Suprapubic skin (tissue), 4 donors: ENCODE measurements at regions not wholly inside any gene's neighbourhood (a gene's known extent, or its start where the extent isn't known, plus 50 kb on each side); places are given as distances from the start of the nearest gene placed in this dataset.

ENCODE experiments used
- DNase-seq, 2 donors: peaks; one replicate each; pipeline ENCODE4 v3.0.0-alpha.2; 2019; ENCODE audit warnings: low spot score in 2 of 2
- H3K27ac ChIP-seq: fragments of 200-600 bp; sonication (generic); one replicate; pipeline ENCODE4 v1.5.1; 2019
- H3K27me3 ChIP-seq: fragments of 200-600 bp; sonication (generic); one replicate; pipeline ENCODE4 v1.5.1; 2019
- H3K36me3 ChIP-seq: fragments of 200-600 bp; sonication (generic); one replicate; pipeline ENCODE4 v1.5.1; 2019
- H3K4me1 ChIP-seq: fragments of 200-600 bp; sonication (generic); one replicate; pipeline ENCODE4 v1.5.1; 2019
- H3K4me3 ChIP-seq: fragments of 200-600 bp; sonication (generic); one replicate; pipeline ENCODE4 v1.5.1; 2019; ENCODE audit warnings: mild to moderate bottlenecking
- H3K9me3 ChIP-seq: fragments of 200-600 bp; sonication (generic); one replicate; pipeline ENCODE4 v1.5.1; 2019
- EP300 ChIP-seq: sonication (generic); formaldehyde crosslinking; IDR thresholded peaks from one replicate; pipeline ENCODE4 v1.6.1; 2017; ENCODE audit warnings: antibody characterized with exemption
- POLR2A ChIP-seq, 2 donors: fragments of 450-650 bp; IDR thresholded peaks; one replicate each; pipeline ENCODE4 v1.6.1; 2017; ENCODE audit warnings: antibody characterized with exemption in 2 of 2, mild to moderate bottlenecking in 2 of 2, moderate library complexity in 2 of 2
- POLR2AphosphoS5 ChIP-seq, 3 donors: sonication (generic); formaldehyde crosslinking; IDR thresholded peaks; one replicate each; pipeline ENCODE4 v1.6.1; 2017; ENCODE audit warnings: antibody characterized with exemption in 3 of 3
- WGBS: methylation state at CpG from one replicate; pipeline ENCODE4 v1.1.5; 2018; 5-methylcytosine and 5-hydroxymethylcytosine counted together
- TF ChIP-seq, protein P1 (sequence below), 2 donors: fragments of 200-600 bp in 1 of 2; fragments of 450-650 bp in 1 of 2; sonication (generic) in 1 of 2; IDR thresholded peaks; one replicate each; pipeline ENCODE4 v1.5.1; 2016 to 2019; ENCODE audit warnings: antibody characterized with exemption in 2 of 2, mild to moderate bottlenecking in 1 of 2, moderate library complexity in 1 of 2

DNA sequence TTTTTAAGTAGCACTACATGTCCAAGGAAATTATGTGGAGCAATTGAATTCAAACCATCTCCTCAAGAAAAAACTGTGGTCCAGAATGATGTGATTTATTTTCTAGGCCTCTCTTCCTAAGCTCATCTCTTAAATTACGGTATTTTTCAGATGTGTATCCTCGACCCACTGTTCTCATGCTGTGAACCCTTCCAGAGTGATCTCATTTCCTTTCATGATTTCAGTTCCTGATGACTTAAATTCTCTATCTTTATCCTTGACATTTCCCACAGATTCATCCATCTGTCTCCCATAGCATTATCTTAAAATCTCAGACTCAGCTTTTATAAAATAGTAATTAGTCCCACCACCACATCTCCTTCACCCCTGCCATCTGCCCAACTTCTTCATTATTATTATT is 117.6 kb upstream of the SPRY2 start:
- DNase-seq = no peak
- 54% methylated on average over 2 of the region's 2 CpGs for WGBS
- no peak overlapping the region for H3K27ac ChIP-seq
- no peaks in the 10 kb centered on the region for H3K4me1 ChIP-seq
- H3K27me3 ChIP-seq = no peaks in the 10 kb centered on the region
- H3K36me3 ChIP-seq = no peaks in the 10 kb centered on the region
- no peaks in the 10 kb centered on the region for H3K9me3 ChIP-seq
- TF ChIP-seq EP300 = no peak
- no peak for TF ChIP-seq POLR2A (IDR thresholded peaks at IDR 0.05)
- TF ChIP-seq POLR2AphosphoS5 (IDR thresholded peaks at IDR 0.05) = no peak
- TF ChIP-seq, protein P1, sequence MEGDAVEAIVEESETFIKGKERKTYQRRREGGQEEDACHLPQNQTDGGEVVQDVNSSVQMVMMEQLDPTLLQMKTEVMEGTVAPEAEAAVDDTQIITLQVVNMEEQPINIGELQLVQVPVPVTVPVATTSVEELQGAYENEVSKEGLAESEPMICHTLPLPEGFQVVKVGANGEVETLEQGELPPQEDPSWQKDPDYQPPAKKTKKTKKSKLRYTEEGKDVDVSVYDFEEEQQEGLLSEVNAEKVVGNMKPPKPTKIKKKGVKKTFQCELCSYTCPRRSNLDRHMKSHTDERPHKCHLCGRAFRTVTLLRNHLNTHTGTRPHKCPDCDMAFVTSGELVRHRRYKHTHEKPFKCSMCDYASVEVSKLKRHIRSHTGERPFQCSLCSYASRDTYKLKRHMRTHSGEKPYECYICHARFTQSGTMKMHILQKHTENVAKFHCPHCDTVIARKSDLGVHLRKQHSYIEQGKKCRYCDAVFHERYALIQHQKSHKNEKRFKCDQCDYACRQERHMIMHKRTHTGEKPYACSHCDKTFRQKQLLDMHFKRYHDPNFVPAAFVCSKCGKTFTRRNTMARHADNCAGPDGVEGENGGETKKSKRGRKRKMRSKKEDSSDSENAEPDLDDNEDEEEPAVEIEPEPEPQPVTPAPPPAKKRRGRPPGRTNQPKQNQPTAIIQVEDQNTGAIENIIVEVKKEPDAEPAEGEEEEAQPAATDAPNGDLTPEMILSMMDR (IDR thresholded peaks at IDR 0.05) = no peak
- no peak overlapping the region for H3K4me3 ChIP-seq

- DNase-seq = no peak
- no peak overlapping the region for H3K27ac ChIP-seq
- H3K4me1 ChIP-seq = no peaks in the 10 kb centered on the region
- no peak overlapping the region for H3K4me3 ChIP-seq
- WGBS = 69% methylated on average over 1 of the region's 1 CpG
- no peak for TF ChIP-seq POLR2A (IDR thresholded peaks at IDR 0.05)
- TF ChIP-seq, protein P1 (IDR thresholded peaks at IDR 0.05) = no peak
- TF ChIP-seq EP300 = no peak
- no peak for TF ChIP-seq POLR2AphosphoS5 (IDR thresholded peaks at IDR 0.05)
- no peaks in the 10 kb centered on the region for H3K9me3 ChIP-seq
- H3K36me3 ChIP-seq = no peaks in the 10 kb centered on the region
- no peaks in the 10 kb centered on the region for H3K27me3 ChIP-seq
These were observed 113.3 kb upstream of the SPRY2 start for GRCh38 chr13:80454245-80454644.

- H3K27ac ChIP-seq = no peak overlapping the region
- H3K9me3 ChIP-seq = no peaks in the 10 kb centered on the region
- no peak for DNase-seq
- no peaks in the 10 kb centered on the region for H3K4me1 ChIP-seq
- TF ChIP-seq EP300 (no peak), POLR2AphosphoS5 (IDR thresholded peaks at IDR 0.05) (no peak), POLR2A (IDR thresholded peaks at IDR 0.05) (no peak)
- TF ChIP-seq, protein P1 (IDR thresholded peaks at IDR 0.05) = no peak
- H3K4me3 ChIP-seq = no peak overlapping the region
- no peaks in the 10 kb centered on the region for H3K27me3 ChIP-seq
- H3K36me3 ChIP-seq = no peaks in the 10 kb centered on the region
- WGBS = 100% methylated on average over 1 of the region's 1 CpG
These were observed 111.4 kb upstream of the SPRY2 start for GRCh38 chr13:80452279-80452678.

- 86% methylated on average over 2 of the region's 2 CpGs for WGBS
- no peak for DNase-seq
These were observed 110.7 kb upstream of the SPRY2 start for GRCh38 chr13:80451641-80452040.

GRCh38 chr13:80450386-80450785 is 109.5 kb upstream of the SPRY2 start:
- no peak for DNase-seq
- no peak overlapping the region for H3K27ac ChIP-seq
- H3K27me3 ChIP-seq = no peaks in the 10 kb centered on the region
- H3K9me3 ChIP-seq = no peaks in the 10 kb centered on the region
- H3K36me3 ChIP-seq = no peaks in the 10 kb centered on the region
- no peak overlapping the region for H3K4me3 ChIP-seq
- TF ChIP-seq, protein P1 (IDR thresholded peaks at IDR 0.05) = no peak
- no peak for TF ChIP-seq POLR2A (IDR thresholded peaks at IDR 0.05)
- TF ChIP-seq EP300 = no peak
- TF ChIP-seq POLR2AphosphoS5 (IDR thresholded peaks at IDR 0.05) = no peak
- no peaks in the 10 kb centered on the region for H3K4me1 ChIP-seq

More at GRCh38 chr13:80451641-80452040, 110.7 kb upstream of the SPRY2 start:
- H3K36me3 ChIP-seq = no peaks in the 10 kb centered on the region
- H3K4me3 ChIP-seq = no peak overlapping the region
- no peaks in the 10 kb centered on the region for H3K9me3 ChIP-seq
- H3K27me3 ChIP-seq = no peaks in the 10 kb centered on the region
- TF ChIP-seq EP300 (no peak), POLR2A (IDR thresholded peaks at IDR 0.05) (no peak), POLR2AphosphoS5 (IDR thresholded peaks at IDR 0.05) (no peak)
- TF ChIP-seq, protein P1 (IDR thresholded peaks at IDR 0.05) = no peak
- no peak overlapping the region for H3K27ac ChIP-seq
- no peaks in the 10 kb centered on the region for H3K4me1 ChIP-seq
